IMR-90 (cell line): ENCODE measurements at regions not wholly inside any gene's neighbourhood (a gene's known extent, or its start where the extent isn't known, plus 50 kb on each side); places are given as distances from the start of the nearest gene placed in this dataset.

ENCODE experiments used
- ATAC-seq: fragments of 200-7000 bp; cut with Tn5 transposase; 2 replicates; pipeline ENCODE4 v1.9.1; 2020; ENCODE audit warnings: low read depth, mild to moderate bottlenecking, moderate library complexity
- BruUV-seq: library from RNA; stranded (reverse); fragments of 400-500 nt; replicated peaks from 2 replicates; lab custom pipeline; 2021; lab: Mats Ljungman, UMichigan
- CTCF ChIA-PET: fragments of 300-600 bp; formaldehyde crosslinking; extraction: SDS; loops from one replicate; lab custom pipeline; 2021; ENCODE audit warnings: antibody characterized with exemption; lab: Yijun Ruan, JAX
- POLR2A ChIA-PET: fragments of 300-600 bp; sonication (Branson Sonifier 250); formaldehyde crosslinking; loops from one replicate; lab custom pipeline; 2022; ENCODE audit warnings: antibody characterized with exemption; ENCODE audit not compliant: unreplicated experiment; lab: Charles Lee
- DNase-seq: peaks from one replicate; pipeline ENCODE4 v3.0.0; 2013
- H2AFZ ChIP-seq: replicated peaks from 2 replicates; pipeline ENCODE3; 2013; ENCODE audit warnings: low read length, mild to moderate bottlenecking; ENCODE audit not compliant: poor library complexity
- H2AK5ac ChIP-seq: 2 replicates; pipeline ENCODE4 v1.6.1; 2013; ENCODE audit warnings: low read depth, low read length, inconsistent platforms
- H2AK9ac ChIP-seq: replicated peaks from 2 replicates; pipeline ENCODE3; 2013; ENCODE audit warnings: mild to moderate bottlenecking, low read depth, low read length, moderate library complexity; ENCODE audit not compliant: poor library complexity
- H2BK120ac ChIP-seq: 2 replicates; pipeline ENCODE4 v1.6.1; 2013; ENCODE audit warnings: low read depth, low read length, inconsistent platforms
- H2BK15ac ChIP-seq: 3 replicates; pipeline ENCODE4 v1.6.1; 2013; ENCODE audit warnings: low read depth, low read length, inconsistent platforms
- H2BK20ac ChIP-seq: 2 replicates; pipeline ENCODE4 v1.6.1; 2013; ENCODE audit warnings: low read depth, mild to moderate bottlenecking, inconsistent platforms, low read length, moderate library complexity
- H2BK5ac ChIP-seq: 2 replicates; pipeline ENCODE4 v1.6.1; 2013; ENCODE audit warnings: mild to moderate bottlenecking, low read depth, low read length, inconsistent platforms; ENCODE audit not compliant: poor library complexity, severe bottlenecking
- H3K14ac ChIP-seq: replicated peaks from 2 replicates; pipeline ENCODE4 v1.6.1; 2013; ENCODE audit warnings: low read depth, low read length, inconsistent platforms
- H3K18ac ChIP-seq: 2 replicates; pipeline ENCODE4 v1.6.1; 2013; ENCODE audit warnings: low read depth, low read length, control low read depth
- H3K23ac ChIP-seq: 2 replicates; pipeline ENCODE4 v1.6.1; 2013; ENCODE audit warnings: low read depth, low read length, inconsistent platforms
- H3K27ac ChIP-seq: 2 replicates; pipeline ENCODE4 v1.5.1; 2013; ENCODE audit warnings: mild to moderate bottlenecking, control low read depth, low read length; ENCODE audit not compliant: insufficient read depth
- H3K27me3 ChIP-seq: 2 replicates; pipeline ENCODE4 v1.6.1; 2013; ENCODE audit warnings: low read length; ENCODE audit not compliant: control insufficient read depth, insufficient read depth
- H3K36me3 ChIP-seq: 2 replicates; pipeline ENCODE4 v1.6.1; 2013; ENCODE audit warnings: low read length, mixed read lengths; ENCODE audit not compliant: control insufficient read depth, insufficient read depth
- H3K4ac ChIP-seq: 2 replicates; pipeline ENCODE4 v1.6.1; 2013; ENCODE audit warnings: low read depth, low read length, inconsistent platforms
- H3K4me1 ChIP-seq: 2 replicates; pipeline ENCODE4 v1.6.1; 2013; ENCODE audit warnings: low read length, mixed read lengths; ENCODE audit not compliant: control insufficient read depth, insufficient read depth
- H3K4me2 ChIP-seq: 2 replicates; pipeline ENCODE4 v1.6.1; 2013; ENCODE audit warnings: low read depth, mild to moderate bottlenecking, control low read depth, low read length, moderate library complexity
- H3K4me3 ChIP-seq: 2 replicates; pipeline ENCODE4 v1.5.1; 2013; ENCODE audit warnings: low read depth, mild to moderate bottlenecking, control low read depth, low read length, moderate library complexity; ENCODE audit not compliant: insufficient read depth
- H3K56ac ChIP-seq: 2 replicates; pipeline ENCODE4 v1.6.1; 2013; ENCODE audit warnings: low read length, inconsistent platforms; ENCODE audit not compliant: insufficient read depth; ENCODE audit errors: extremely low read depth
- H3K79me1 ChIP-seq, 2 experiments: 2 replicates each; pipeline ENCODE4 v1.6.1; 2013; ENCODE audit warnings: low read length in 2 of 2, inconsistent platforms in 1 of 2, low read depth in 1 of 2
- H3K9ac ChIP-seq: 2 replicates; pipeline ENCODE4 v1.6.1; 2013; ENCODE audit warnings: low read depth, low read length, control low read depth
- H3K9me1 ChIP-seq: 2 replicates; pipeline ENCODE4 v1.6.1; 2013; ENCODE audit warnings: low read length, inconsistent platforms; ENCODE audit not compliant: insufficient read depth
- H3K9me3 ChIP-seq: 2 replicates; pipeline ENCODE4 v1.6.1; 2013; ENCODE audit warnings: low read length; ENCODE audit not compliant: control insufficient read depth, insufficient read depth
- H4K20me1 ChIP-seq: 2 replicates; pipeline ENCODE4 v1.6.1; 2013; ENCODE audit warnings: low read length, inconsistent platforms; ENCODE audit not compliant: insufficient read depth
- H4K5ac ChIP-seq: 2 replicates; pipeline ENCODE4 v1.6.1; 2013; ENCODE audit warnings: mild to moderate bottlenecking, low read depth, low read length, control low read depth
- H4K8ac ChIP-seq, 2 experiments: 2 replicates each; pipeline ENCODE4 v1.6.1; 2013; ENCODE audit warnings: low read depth in 2 of 2, low read length in 2 of 2, control low read depth in 1 of 2, inconsistent platforms in 1 of 2
- H4K91ac ChIP-seq: 2 replicates; pipeline ENCODE4 v1.6.1; 2013; ENCODE audit warnings: low read depth, low read length, inconsistent platforms; ENCODE audit not compliant: insufficient read depth
- BHLHE40 ChIP-seq: fragments of 150-350 bp; IDR thresholded peaks from 2 replicates; pipeline ENCODE4 v1.6.1; 2016; ENCODE audit warnings: mild to moderate bottlenecking, low read depth, low read length
- CHD1 ChIP-seq: IDR thresholded peaks from 2 replicates; pipeline ENCODE4 v1.6.1; 2012; ENCODE audit warnings: low read depth, low read length, improper control_type of control experiment
- CTCF ChIP-seq: conservative IDR thresholded peaks from 2 replicates; pipeline ENCODE4 v1.5.1; 2012; ENCODE audit warnings: mild to moderate bottlenecking, low read depth, low read length, improper control_type of control experiment
- FOS ChIP-seq: fragments of 150-350 bp; IDR thresholded peaks from 2 replicates; pipeline ENCODE4 v1.6.1; 2016; ENCODE audit warnings: low read depth, low read length
- MAFK ChIP-seq: IDR thresholded peaks from 2 replicates; pipeline ENCODE4 v1.6.1; 2012; ENCODE audit warnings: low read depth, low read length, improper control_type of control experiment
- MAZ ChIP-seq: IDR thresholded peaks from 2 replicates; pipeline ENCODE4 v1.6.1; 2012; ENCODE audit warnings: low read depth, mild to moderate bottlenecking, low read length, improper control_type of control experiment, moderate library complexity, borderline replicate concordance
- MXI1 ChIP-seq: IDR thresholded peaks from 2 replicates; pipeline ENCODE4 v1.6.1; 2012; ENCODE audit warnings: low read depth, mild to moderate bottlenecking, low read length, moderate library complexity, borderline replicate concordance
- NFE2L2 ChIP-seq: fragments of 150-350 bp; IDR thresholded peaks from 2 replicates; pipeline ENCODE4 v1.6.1; 2016; ENCODE audit warnings: low read depth, mild to moderate bottlenecking, low read length
- POLR2A ChIP-seq: IDR thresholded peaks from 2 replicates; pipeline ENCODE4 v1.6.1; 2012; ENCODE audit warnings: mild to moderate bottlenecking, low read depth, low read length
- RAD21 ChIP-seq: IDR thresholded peaks from 2 replicates; pipeline ENCODE4 v1.6.1; 2012; ENCODE audit warnings: low read length, improper control_type of control experiment
- RCOR1 ChIP-seq: IDR thresholded peaks from 2 replicates; pipeline ENCODE4 v1.6.1; 2012; ENCODE audit warnings: mild to moderate bottlenecking, low read length, improper control_type of control experiment; ENCODE audit not compliant: insufficient replicate concordance
- RFX5 ChIP-seq: IDR thresholded peaks from 2 replicates; pipeline ENCODE4 v1.8.0; 2012; ENCODE audit warnings: low read depth, mild to moderate bottlenecking, low read length, moderate library complexity
- SMC3 ChIP-seq: fragments of 150-350 bp; IDR thresholded peaks from 2 replicates; pipeline ENCODE4 v1.6.1; 2016; ENCODE audit warnings: low read depth, mild to moderate bottlenecking, antibody characterized with exemption, low read length, moderate library complexity
- USF2 ChIP-seq: fragments of 150-350 bp; IDR thresholded peaks from 2 replicates; pipeline ENCODE4 v1.6.1; 2017; ENCODE audit warnings: mild to moderate bottlenecking, antibody characterized with exemption, low read length, low read depth
- WGBS, 2 experiments: methylation state at CpG; one replicate each; pipeline versions ENCODE4 v1.1.5 to v1.1.7; 2013; ENCODE audit warnings: missing lambda C conversion rate in 2 of 2; ENCODE audit not compliant: insufficient read length in 1 of 2; ENCODE audit errors: extremely low coverage in 2 of 2; 5-methylcytosine and 5-hydroxymethylcytosine counted together
- dilution Hi-C: fragments of 300-500 bp; cut with HindIII; formaldehyde crosslinking; loops from one replicate; pipeline ENCODE4 v1.14.3; 2018; ENCODE audit warnings: low sequenced_read_pairs; ENCODE audit not compliant: unreplicated experiment
- in situ Hi-C: fragments of 300-500 bp; cut with MboI; formaldehyde crosslinking; loops from 3 replicates; pipeline ENCODE4 v1.14.3; 2019; ENCODE audit warnings: low sequenced_read_pairs, inconsistent platforms, mixed read lengths
- intact Hi-C: fragments of 100-400 bp; cut with micrococcal nuclease; formaldehyde crosslinking; loops from 2 replicates; pipeline ENCODE4 v1.10.0; 2022

GRCh38 chr7:17622451-17622850 lies 317.8 kb downstream of the SNX13 start:
- H3K23ac ChIP-seq = no peak overlapping the region
- H2AK9ac ChIP-seq = no peak overlapping the region
- no peak overlapping the region for H3K14ac ChIP-seq
- H3K9ac ChIP-seq = no peak overlapping the region
- no peak overlapping the region for H2BK20ac ChIP-seq
- H2AK5ac ChIP-seq = no peak overlapping the region
- no peaks in the 10 kb centered on the region for H3K9me1 ChIP-seq
- TF ChIP-seq MXI1 (no peak), MAZ (no peak), RFX5 (no peak), CTCF (no peak), BHLHE40 (no peak), CHD1 (no peak), RAD21 (no peak), SMC3 (no peak), MAFK (no peak), FOS (no peak), POLR2A (no peak), RCOR1 (no peak), NFE2L2 (no peak), USF2 (no peak)
- no peak overlapping the region for H4K8ac ChIP-seq
- H2AFZ ChIP-seq = no peak overlapping the region
- dilution Hi-C loops (no loop called here), intact Hi-C loops (no loop called here), in situ Hi-C loops (no loop called here)
- H4K5ac ChIP-seq = no peak overlapping the region; the same call in 1 of the 2 replicates
- H3K27ac ChIP-seq = no peak overlapping the region
- ChIA-PET POLR2A (no interaction called here), CTCF (interaction anchor here (0.6 to 1.0 kb wide), 2 partner anchors 19 to 27 kb away, joined by 3 to 6 read pairs; no protein-coding TSS in a partner anchor)
- no peaks in the 10 kb centered on the region for H3K79me1 ChIP-seq
- no peak for ATAC-seq
- peak overlapping the region; percentile 68; the same call in 1 of the 3 replicates for H2BK15ac ChIP-seq
- no peak overlapping the region for H3K4ac ChIP-seq
- H3K36me3 ChIP-seq = no peaks in the 10 kb centered on the region
- DNase-seq = no peak
- H3K4me3 ChIP-seq = no peak overlapping the region
- no peaks in the 10 kb centered on the region for H3K27me3 ChIP-seq
- H3K9me3 ChIP-seq = no peaks in the 10 kb centered on the region
- H2BK5ac ChIP-seq = peak overlapping the region; percentile 3
- no peaks in the 10 kb centered on the region for H4K20me1 ChIP-seq
- peaks cover 5% of the 10 kb centered on the region; the same call in 1 of the 2 replicates for H3K4me1 ChIP-seq
- no peak overlapping the region for H3K4me2 ChIP-seq
- no peak overlapping the region for H2BK120ac ChIP-seq
- no TSS peak for BruUV-seq
- H4K91ac ChIP-seq = peak overlapping the region; percentile 66; the same call in 1 of the 2 replicates
- H3K18ac ChIP-seq = 0 out of 2 replicates have a peak overlapping the region, but pooled peaks have one; percentile 50
- no peak overlapping the region for H3K56ac ChIP-seq
- 86% methylated on average over 1 of the region's 2 CpGs; no CpG with 5 or more reads in 1 of the 2 experiments for WGBS, 2 experiments
